ENCODE measurements at regions not wholly inside any gene's neighbourhood (a gene's known extent, or its start where the extent isn't known, plus 50 kb on each side); places are given as distances from the start of the nearest gene placed in this dataset.

- TF ChIP-seq CTCF (IDR thresholded peaks at IDR 0.05; ENCODE audit: low read depth, low read length) (peak; percentile 64), MAX (IDR thresholded peaks at IDR 0.05; ENCODE audit: low read depth, low read length) (no peak), MYC (IDR thresholded peaks at IDR 0.05; ENCODE audit: low read depth, low read length) (no peak)
Measured at GRCh38 chr4:83771113-83771705, 235.3 kb downstream of the GPAT3 start.
